Gastrocnemius medialis (tissue), 4 donors: ENCODE measurements at regions not wholly inside any gene's neighbourhood (a gene's known extent, or its start where the extent isn't known, plus 50 kb on each side); places are given as distances from the start of the nearest gene placed in this dataset.

Source experiments
- CTCF ChIP-seq, 5 experiments: fragments of 450-650 bp in 3 of 5; fragments of 200-600 bp in 2 of 5; sonication (generic) in 2 of 5; IDR thresholded peaks in 4 of 5; conservative IDR thresholded peaks in 1 of 5; 1 replicate in 4 of 5; 2 replicates in 1 of 5; pipeline ENCODE4 v1.5.1; 2016 to 2019; ENCODE audit warnings: antibody characterized with exemption in 5 of 5, mild to moderate bottlenecking in 3 of 5, moderate library complexity in 3 of 5
- POLR2A ChIP-seq, 2 donors: fragments of 450-650 bp; IDR thresholded peaks; one replicate each; pipeline ENCODE4 v1.6.1; 2017; ENCODE audit warnings: antibody characterized with exemption in 2 of 2, mild to moderate bottlenecking in 2 of 2, moderate library complexity in 2 of 2

GRCh38 chr21:15524855-15525254 lies 204.9 kb upstream of the USP25 start:
- TF ChIP-seq CTCF (IDR thresholded peaks at IDR 0.05 in 4 of 5, conservative IDR thresholded peaks at IDR 0.05 in 1 of 5) (no peak), POLR2A (IDR thresholded peaks at IDR 0.05) (no peak)
